IPS-NIHi7 (cell line): ENCODE measurements at regions not wholly inside any gene's neighbourhood (a gene's known extent, or its start where the extent isn't known, plus 50 kb on each side); places are given as distances from the start of the nearest gene placed in this dataset.

Experiments used
- DNase-seq: peaks from one replicate; pipeline ENCODE4 v3.0.0; 2012; ENCODE audit warnings: mixed read lengths; ENCODE audit errors: extremely low spot score

- DNase-seq = no peak
Measured at GRCh38 chr6:132936646-132937045, 122.3 kb downstream of the RPS12 start.

- peak; percentile 65 for DNase-seq
Measured at GRCh38 chr6:132937466-132937906, 123.1 kb downstream of the RPS12 start.

GRCh38 chr6:132948889-132949288 is 134.5 kb downstream of the RPS12 start:
- no peak for DNase-seq

- DNase-seq = no peak
Measured at GRCh38 chr6:132950566-132950965, 136.2 kb downstream of the RPS12 start.

- DNase-seq = no peak
Measured at GRCh38 chr6:132952031-132952867, 137.9 kb downstream of the RPS12 start.

- DNase-seq = no peak
Measured at GRCh38 chr6:132952986-132953385, 138.6 kb downstream of the RPS12 start.

- no peak for DNase-seq
Measured at GRCh38 chr6:132954222-132954621, 139.9 kb downstream of the RPS12 start.

GRCh38 chr6:132954936-132955335 is 140.6 kb downstream of the RPS12 start:
- no peak for DNase-seq

- DNase-seq = no peak
Measured at GRCh38 chr6:132959639-132960326, 145.4 kb downstream of the RPS12 start.

GRCh38 chr6:132960720-132961119 is 146.4 kb downstream of the RPS12 start:
- DNase-seq = no peak

- no peak for DNase-seq
Measured at GRCh38 chr6:132961122-132961521, 146.8 kb downstream of the RPS12 start.

GRCh38 chr6:132961610-132962009 is 147.2 kb downstream of the RPS12 start:
- DNase-seq = peak; percentile 34

- DNase-seq = peak; percentile 84
Measured at GRCh38 chr6:132962936-132963868, 148.8 kb downstream of the RPS12 start.

GRCh38 chr6:132964101-132964867 is 149.9 kb downstream of the RPS12 start:
- no peak for DNase-seq

GRCh38 chr6:132964868-132965382 is 150.6 kb downstream of the RPS12 start:
- no peak for DNase-seq

- DNase-seq = no peak
Measured at GRCh38 chr6:132967871-132968270, 153.5 kb downstream of the RPS12 start.

GRCh38 chr6:132968419-132968950 is 154.1 kb downstream of the RPS12 start:
- DNase-seq = no peak

- DNase-seq = no peak
Measured at GRCh38 chr6:132969196-132969595, 154.8 kb downstream of the RPS12 start.

- no peak for DNase-seq
Measured at GRCh38 chr6:132971676-132972075, 157.3 kb downstream of the RPS12 start.

GRCh38 chr6:132972254-132972653 is 157.9 kb downstream of the RPS12 start:
- DNase-seq = no peak

- no peak for DNase-seq
Measured at GRCh38 chr6:132972971-132973370, 158.6 kb downstream of the RPS12 start.
